SK-N-SH (cell line): ENCODE measurements at regions not wholly inside any gene's neighbourhood (a gene's known extent, or its start where the extent isn't known, plus 50 kb on each side); places are given as distances from the start of the nearest gene placed in this dataset.

Source experiments
- CTCF ChIA-PET: fragments of 300-600, 350-600 bp; formaldehyde crosslinking; extraction: SDS; loops from one replicate; lab custom pipeline; 2021; lab: Yijun Ruan, JAX
- POLR2A ChIA-PET: fragments of 350-600 bp; sonication (Branson Sonifier 250); formaldehyde crosslinking; extraction: SDS; loops from one replicate; lab custom pipeline; 2020; ENCODE audit warnings: antibody characterized with exemption, inconsistent platforms; lab: Yijun Ruan, JAX
- DNase-seq: peaks from one replicate; pipeline ENCODE4 v3.0.0; 2012
- H2AFZ ChIP-seq: fragments of 200-600 bp; sonication (generic); 2 replicates; pipeline ENCODE4 v1.8.1; 2016; ENCODE audit warnings: antibody characterized with exemption, mild to moderate bottlenecking, low read depth
- H3F3A ChIP-seq: fragments of 200-600 bp; sonication (generic); replicated peaks from 2 replicates; pipeline ENCODE3; 2016; ENCODE audit warnings: antibody characterized with exemption, mild to moderate bottlenecking; ENCODE audit not compliant: insufficient read depth
- H3K27ac ChIP-seq, 2 experiments: fragments of 200-500 bp in 1 of 2; fragments of 200-600 bp in 1 of 2; sonication (Bioruptor generic) in 1 of 2; sonication (generic), shearing (Covaris generic) in 1 of 2; 2 replicates each; pipeline versions ENCODE4 v1.5.1 to v1.6.1; 2014 to 2016; ENCODE audit warnings: low read depth in 2 of 2, inconsistent platforms in 1 of 2, low read length in 1 of 2, mild to moderate bottlenecking in 1 of 2, mixed read lengths in 1 of 2
- H3K27me3 ChIP-seq: fragments of 200-600 bp; sonication (generic), shearing (Covaris generic); 2 replicates; pipeline ENCODE4 v1.6.1; 2016; ENCODE audit warnings: mixed run types; ENCODE audit not compliant: insufficient read depth
- H3K36me3 ChIP-seq, 2 experiments: fragments of 200-500 bp in 1 of 2; fragments of 200-600 bp in 1 of 2; sonication (Bioruptor generic) in 1 of 2; sonication (generic) in 1 of 2; replicated peaks in 1 of 2; 2 replicates each; pipeline versions ENCODE3 to v1.5.1; 2014 to 2016; ENCODE audit warnings: low read length in 1 of 2, mild to moderate bottlenecking in 1 of 2; ENCODE audit not compliant: insufficient read depth in 2 of 2, control insufficient read depth in 1 of 2
- H3K4me1 ChIP-seq, 2 experiments: fragments of 200-500 bp in 1 of 2; fragments of 200-600 bp in 1 of 2; sonication (Bioruptor generic) in 1 of 2; sonication (generic), shearing (Covaris generic) in 1 of 2; 2 replicates each; pipeline versions ENCODE4 v1.5.1 to v1.6.1; 2014 to 2016; ENCODE audit warnings: low read depth in 1 of 2, low read length in 1 of 2, mixed run types in 1 of 2; ENCODE audit not compliant: insufficient read depth in 2 of 2, control insufficient read depth in 1 of 2
- H3K4me2 ChIP-seq: fragments of 200-600 bp; sonication (generic), shearing (Covaris generic); 2 replicates; pipeline ENCODE4 v1.6.1; 2017; ENCODE audit warnings: mixed run types
- H3K4me3 ChIP-seq, 2 experiments: fragments of 200-500 bp in 1 of 2; fragments of 200-600 bp in 1 of 2; sonication (Bioruptor generic) in 1 of 2; sonication (generic), shearing (Covaris generic) in 1 of 2; 2 replicates each; pipeline versions ENCODE4 v1.5.1 to v1.8.1; 2014 to 2016; ENCODE audit warnings: low read depth in 2 of 2, inconsistent platforms in 1 of 2, low read length in 1 of 2, mild to moderate bottlenecking in 1 of 2, mixed read lengths in 1 of 2, moderate library complexity in 1 of 2
- H3K79me2 ChIP-seq: fragments of 200-600 bp; sonication (generic); 2 replicates; pipeline ENCODE4 v1.8.1; 2017; ENCODE audit warnings: mild to moderate bottlenecking; ENCODE audit not compliant: insufficient read depth
- H3K9ac ChIP-seq: fragments of 200-600 bp; sonication (generic); 2 replicates; pipeline ENCODE4 v1.6.1; 2017; ENCODE audit warnings: mixed run types
- H3K9me2 ChIP-seq: fragments of 200-600 bp; sonication (generic); 2 replicates; pipeline ENCODE4 v1.6.1; 2017; ENCODE audit warnings: mixed run types
- H3K9me3 ChIP-seq: fragments of 200-600 bp; sonication (generic); 2 replicates; pipeline ENCODE4 v1.6.1; 2017; ENCODE audit warnings: mixed run types, mild to moderate bottlenecking, moderate library complexity
- H4K20me1 ChIP-seq: fragments of 200-600 bp; sonication (generic); 2 replicates; pipeline ENCODE4 v1.6.1; 2017; ENCODE audit warnings: mild to moderate bottlenecking, mixed run types; ENCODE audit not compliant: insufficient read depth
- FOSL2 ChIP-seq: IDR thresholded peaks from 2 replicates; pipeline ENCODE4 v1.4.0; 2012; ENCODE audit warnings: low read depth, mild to moderate bottlenecking, moderate library complexity, borderline replicate concordance
- FOXM1 ChIP-seq: IDR thresholded peaks from 2 replicates; pipeline ENCODE4 v1.4.0; 2012; ENCODE audit warnings: low read depth, mild to moderate bottlenecking
- MEF2A ChIP-seq: IDR thresholded peaks from 2 replicates; pipeline ENCODE4 v1.4.0; 2012; ENCODE audit warnings: low read depth, borderline replicate concordance
- MXI1 ChIP-seq: IDR thresholded peaks from 2 replicates; pipeline ENCODE4 v1.6.1; 2012; ENCODE audit warnings: mild to moderate bottlenecking, low read depth, low read length, improper control_type of control experiment
- NFIC ChIP-seq: IDR thresholded peaks from 2 replicates; pipeline ENCODE4 v1.4.0; 2012; ENCODE audit warnings: borderline replicate concordance
- RCOR1 ChIP-seq: fragments of 150-350 bp; IDR thresholded peaks from 2 replicates; pipeline ENCODE4 v1.6.1; 2017; ENCODE audit warnings: antibody characterized with exemption, low read length
- RFX5 ChIP-seq: IDR thresholded peaks from 2 replicates; pipeline ENCODE4 v1.6.1; 2012; ENCODE audit warnings: mild to moderate bottlenecking, improper control_type of control experiment, low read length
- RXRA ChIP-seq: IDR thresholded peaks from 2 replicates; pipeline ENCODE4 v1.4.0; 2012; ENCODE audit warnings: low read depth, mild to moderate bottlenecking, borderline replicate concordance
- TCF12 ChIP-seq: IDR thresholded peaks from 2 replicates; pipeline ENCODE4 v1.4.0; 2012
- TEAD4 ChIP-seq: IDR thresholded peaks from 2 replicates; pipeline ENCODE4 v1.4.0; 2012; ENCODE audit warnings: mild to moderate bottlenecking, borderline replicate concordance; ENCODE audit not compliant: insufficient read depth
- YY1 ChIP-seq: IDR thresholded peaks from 2 replicates; pipeline ENCODE4 v1.4.0; 2012; ENCODE audit warnings: low read depth, mild to moderate bottlenecking
- WGBS: methylation state at CpG from one replicate; pipeline ENCODE4 v1.1.6; 2017; ENCODE audit warnings: low lambda C conversion rate; 5-methylcytosine and 5-hydroxymethylcytosine counted together
- TF ChIP-seq, protein P1 (sequence below): IDR thresholded peaks from 2 replicates; pipeline ENCODE4 v1.6.1; 2012; ENCODE audit warnings: mild to moderate bottlenecking, low read depth, low read length, moderate library complexity
- TF ChIP-seq, protein P2 (sequence below): fragments of 150-350 bp; IDR thresholded peaks from 2 replicates; pipeline ENCODE4 v1.6.1; 2017; ENCODE audit warnings: antibody characterized with exemption, low read length, low read depth, borderline replicate concordance
- TF ChIP-seq, protein P3 (sequence below): fragments of 200-600 bp; sonication (generic); IDR thresholded peaks from 2 replicates; pipeline ENCODE4 v1.6.1; 2017; ENCODE audit warnings: antibody characterized with exemption, mild to moderate bottlenecking, moderate library complexity
- TF ChIP-seq, protein P4 (sequence below): IDR thresholded peaks from 2 replicates; pipeline ENCODE4 v1.4.0; 2012; ENCODE audit warnings: low read depth, borderline replicate concordance
- TF ChIP-seq, protein P5 (sequence below): fragments of 150-350 bp; IDR thresholded peaks from 2 replicates; pipeline ENCODE4 v1.6.1; 2016; ENCODE audit warnings: mild to moderate bottlenecking, low read depth, low read length
- TF ChIP-seq, protein P6 (sequence below): IDR thresholded peaks from 2 replicates; pipeline ENCODE4 v1.4.0; 2012; ENCODE audit warnings: low read depth, borderline replicate concordance
- TF ChIP-seq, protein P7 (sequence below): IDR thresholded peaks from 2 replicates; pipeline ENCODE4; 2012

DNA sequence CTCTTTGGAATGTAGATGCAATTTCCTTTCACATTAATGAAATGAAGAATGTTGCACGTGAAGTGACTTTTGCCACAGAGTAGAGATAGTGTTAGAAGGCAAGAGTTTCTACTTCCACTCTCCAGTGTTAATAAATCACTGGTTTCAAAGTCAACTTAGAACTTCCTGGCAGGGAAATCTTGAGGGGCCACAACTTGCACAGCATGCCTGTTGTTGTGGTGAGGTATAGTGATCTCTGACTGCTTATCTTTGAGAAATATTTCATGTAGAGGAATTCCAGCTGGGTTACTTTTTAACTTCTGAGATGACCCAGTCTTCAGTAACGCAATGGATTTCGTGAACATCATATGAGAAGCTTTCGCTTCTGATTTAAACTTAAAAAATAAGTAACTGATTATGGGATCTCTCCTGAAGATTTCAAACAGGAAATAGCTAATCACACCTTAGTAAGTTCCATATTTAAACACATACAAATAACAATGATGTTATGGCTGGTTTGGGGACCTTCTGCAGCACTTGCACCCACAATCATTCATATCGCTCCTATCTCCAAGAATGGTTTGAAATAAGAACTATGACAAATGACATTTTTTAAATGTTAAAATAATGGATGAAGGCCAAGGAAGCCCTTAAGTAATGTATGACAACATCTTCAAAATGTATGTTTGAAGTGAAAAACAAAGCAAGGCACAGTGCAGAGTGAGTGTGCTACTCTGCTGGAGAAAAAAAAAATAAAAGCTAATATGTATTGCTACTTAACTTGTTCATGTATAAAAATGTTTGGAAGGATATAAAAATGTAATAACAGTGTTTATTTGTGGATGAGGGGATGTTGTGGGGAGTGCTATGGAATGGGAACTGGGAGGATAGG is 726.5 kb upstream of the NECTIN3 start (continued):
- TF ChIP-seq, protein P1, sequence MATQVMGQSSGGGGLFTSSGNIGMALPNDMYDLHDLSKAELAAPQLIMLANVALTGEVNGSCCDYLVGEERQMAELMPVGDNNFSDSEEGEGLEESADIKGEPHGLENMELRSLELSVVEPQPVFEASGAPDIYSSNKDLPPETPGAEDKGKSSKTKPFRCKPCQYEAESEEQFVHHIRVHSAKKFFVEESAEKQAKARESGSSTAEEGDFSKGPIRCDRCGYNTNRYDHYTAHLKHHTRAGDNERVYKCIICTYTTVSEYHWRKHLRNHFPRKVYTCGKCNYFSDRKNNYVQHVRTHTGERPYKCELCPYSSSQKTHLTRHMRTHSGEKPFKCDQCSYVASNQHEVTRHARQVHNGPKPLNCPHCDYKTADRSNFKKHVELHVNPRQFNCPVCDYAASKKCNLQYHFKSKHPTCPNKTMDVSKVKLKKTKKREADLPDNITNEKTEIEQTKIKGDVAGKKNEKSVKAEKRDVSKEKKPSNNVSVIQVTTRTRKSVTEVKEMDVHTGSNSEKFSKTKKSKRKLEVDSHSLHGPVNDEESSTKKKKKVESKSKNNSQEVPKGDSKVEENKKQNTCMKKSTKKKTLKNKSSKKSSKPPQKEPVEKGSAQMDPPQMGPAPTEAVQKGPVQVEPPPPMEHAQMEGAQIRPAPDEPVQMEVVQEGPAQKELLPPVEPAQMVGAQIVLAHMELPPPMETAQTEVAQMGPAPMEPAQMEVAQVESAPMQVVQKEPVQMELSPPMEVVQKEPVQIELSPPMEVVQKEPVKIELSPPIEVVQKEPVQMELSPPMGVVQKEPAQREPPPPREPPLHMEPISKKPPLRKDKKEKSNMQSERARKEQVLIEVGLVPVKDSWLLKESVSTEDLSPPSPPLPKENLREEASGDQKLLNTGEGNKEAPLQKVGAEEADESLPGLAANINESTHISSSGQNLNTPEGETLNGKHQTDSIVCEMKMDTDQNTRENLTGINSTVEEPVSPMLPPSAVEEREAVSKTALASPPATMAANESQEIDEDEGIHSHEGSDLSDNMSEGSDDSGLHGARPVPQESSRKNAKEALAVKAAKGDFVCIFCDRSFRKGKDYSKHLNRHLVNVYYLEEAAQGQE = no peak
- no peak for TF ChIP-seq RXRA
- TF ChIP-seq YY1 = no peak
- TF ChIP-seq, all 33 proteins: peak for 0

DNA sequence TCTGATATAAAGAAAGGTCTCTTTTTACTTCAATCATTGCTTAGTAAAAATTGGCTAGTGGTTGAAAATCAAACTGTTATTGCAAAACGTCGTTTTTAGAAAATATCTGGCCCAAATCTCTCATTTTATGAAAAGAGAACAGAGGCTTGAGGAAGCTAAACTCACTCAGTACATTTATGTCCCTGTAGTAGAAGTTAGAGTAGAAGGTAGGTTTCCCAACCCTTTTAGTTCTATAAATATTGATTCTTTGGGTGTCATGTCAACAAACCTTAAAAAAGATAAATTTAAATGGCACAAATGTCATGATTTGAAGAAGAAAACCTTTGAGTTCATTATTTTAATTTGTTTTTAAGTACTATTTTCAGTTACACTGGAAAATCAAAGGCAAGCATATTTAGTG is 722.3 kb upstream of the NECTIN3 start:
- no peaks in the 10 kb centered on the region for H3K9me2 ChIP-seq
- H3K9ac ChIP-seq = no peak overlapping the region
- no peak overlapping the region for H3K4me2 ChIP-seq
- H3K79me2 ChIP-seq = no peaks in the 10 kb centered on the region
- WGBS = 70% methylated on average over 2 of the region's 2 CpGs
- no peaks in the 10 kb centered on the region for H4K20me1 ChIP-seq
- no peaks in the 10 kb centered on the region; a peak in 1 of 4 replicates for H3K4me1 ChIP-seq
- H3K36me3 ChIP-seq = no peaks in the 10 kb centered on the region
- no peak overlapping the region for H2AFZ ChIP-seq
- H3K27ac ChIP-seq = no peak overlapping the region
- H3K4me3 ChIP-seq = no peak overlapping the region
- no peaks in the 10 kb centered on the region for H3K9me3 ChIP-seq
- H3F3A ChIP-seq = peaks cover 4% of the 10 kb centered on the region
- no peak for DNase-seq
- CTCF ChIA-PET = no interaction called here
- H3K27me3 ChIP-seq = no peaks in the 10 kb centered on the region
- POLR2A ChIA-PET = no interaction called here
- no peak for TF ChIP-seq FOXM1
- TF ChIP-seq, protein P2, sequence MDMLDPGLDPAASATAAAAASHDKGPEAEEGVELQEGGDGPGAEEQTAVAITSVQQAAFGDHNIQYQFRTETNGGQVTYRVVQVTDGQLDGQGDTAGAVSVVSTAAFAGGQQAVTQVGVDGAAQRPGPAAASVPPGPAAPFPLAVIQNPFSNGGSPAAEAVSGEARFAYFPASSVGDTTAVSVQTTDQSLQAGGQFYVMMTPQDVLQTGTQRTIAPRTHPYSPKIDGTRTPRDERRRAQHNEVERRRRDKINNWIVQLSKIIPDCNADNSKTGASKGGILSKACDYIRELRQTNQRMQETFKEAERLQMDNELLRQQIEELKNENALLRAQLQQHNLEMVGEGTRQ = no peak
- no peak for TF ChIP-seq TEAD4
- TF ChIP-seq RCOR1 = no peak
- TF ChIP-seq, protein P3, sequence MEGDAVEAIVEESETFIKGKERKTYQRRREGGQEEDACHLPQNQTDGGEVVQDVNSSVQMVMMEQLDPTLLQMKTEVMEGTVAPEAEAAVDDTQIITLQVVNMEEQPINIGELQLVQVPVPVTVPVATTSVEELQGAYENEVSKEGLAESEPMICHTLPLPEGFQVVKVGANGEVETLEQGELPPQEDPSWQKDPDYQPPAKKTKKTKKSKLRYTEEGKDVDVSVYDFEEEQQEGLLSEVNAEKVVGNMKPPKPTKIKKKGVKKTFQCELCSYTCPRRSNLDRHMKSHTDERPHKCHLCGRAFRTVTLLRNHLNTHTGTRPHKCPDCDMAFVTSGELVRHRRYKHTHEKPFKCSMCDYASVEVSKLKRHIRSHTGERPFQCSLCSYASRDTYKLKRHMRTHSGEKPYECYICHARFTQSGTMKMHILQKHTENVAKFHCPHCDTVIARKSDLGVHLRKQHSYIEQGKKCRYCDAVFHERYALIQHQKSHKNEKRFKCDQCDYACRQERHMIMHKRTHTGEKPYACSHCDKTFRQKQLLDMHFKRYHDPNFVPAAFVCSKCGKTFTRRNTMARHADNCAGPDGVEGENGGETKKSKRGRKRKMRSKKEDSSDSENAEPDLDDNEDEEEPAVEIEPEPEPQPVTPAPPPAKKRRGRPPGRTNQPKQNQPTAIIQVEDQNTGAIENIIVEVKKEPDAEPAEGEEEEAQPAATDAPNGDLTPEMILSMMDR = no peak
- TF ChIP-seq, protein P4, sequence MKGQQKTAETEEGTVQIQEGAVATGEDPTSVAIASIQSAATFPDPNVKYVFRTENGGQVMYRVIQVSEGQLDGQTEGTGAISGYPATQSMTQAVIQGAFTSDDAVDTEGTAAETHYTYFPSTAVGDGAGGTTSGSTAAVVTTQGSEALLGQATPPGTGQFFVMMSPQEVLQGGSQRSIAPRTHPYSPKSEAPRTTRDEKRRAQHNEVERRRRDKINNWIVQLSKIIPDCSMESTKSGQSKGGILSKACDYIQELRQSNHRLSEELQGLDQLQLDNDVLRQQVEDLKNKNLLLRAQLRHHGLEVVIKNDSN = no peak
- no peak for TF ChIP-seq MXI1
- no peak for TF ChIP-seq FOSL2
- TF ChIP-seq YY1 = no peak
- TF ChIP-seq RFX5 = no peak
- no peak for TF ChIP-seq TCF12
- TF ChIP-seq MEF2A = no peak
- TF ChIP-seq, protein P5, sequence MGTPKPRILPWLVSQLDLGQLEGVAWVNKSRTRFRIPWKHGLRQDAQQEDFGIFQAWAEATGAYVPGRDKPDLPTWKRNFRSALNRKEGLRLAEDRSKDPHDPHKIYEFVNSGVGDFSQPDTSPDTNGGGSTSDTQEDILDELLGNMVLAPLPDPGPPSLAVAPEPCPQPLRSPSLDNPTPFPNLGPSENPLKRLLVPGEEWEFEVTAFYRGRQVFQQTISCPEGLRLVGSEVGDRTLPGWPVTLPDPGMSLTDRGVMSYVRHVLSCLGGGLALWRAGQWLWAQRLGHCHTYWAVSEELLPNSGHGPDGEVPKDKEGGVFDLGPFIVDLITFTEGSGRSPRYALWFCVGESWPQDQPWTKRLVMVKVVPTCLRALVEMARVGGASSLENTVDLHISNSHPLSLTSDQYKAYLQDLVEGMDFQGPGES = no peak
- no peak for TF ChIP-seq RXRA
- TF ChIP-seq NFIC = no peak
- TF ChIP-seq, protein P6, sequence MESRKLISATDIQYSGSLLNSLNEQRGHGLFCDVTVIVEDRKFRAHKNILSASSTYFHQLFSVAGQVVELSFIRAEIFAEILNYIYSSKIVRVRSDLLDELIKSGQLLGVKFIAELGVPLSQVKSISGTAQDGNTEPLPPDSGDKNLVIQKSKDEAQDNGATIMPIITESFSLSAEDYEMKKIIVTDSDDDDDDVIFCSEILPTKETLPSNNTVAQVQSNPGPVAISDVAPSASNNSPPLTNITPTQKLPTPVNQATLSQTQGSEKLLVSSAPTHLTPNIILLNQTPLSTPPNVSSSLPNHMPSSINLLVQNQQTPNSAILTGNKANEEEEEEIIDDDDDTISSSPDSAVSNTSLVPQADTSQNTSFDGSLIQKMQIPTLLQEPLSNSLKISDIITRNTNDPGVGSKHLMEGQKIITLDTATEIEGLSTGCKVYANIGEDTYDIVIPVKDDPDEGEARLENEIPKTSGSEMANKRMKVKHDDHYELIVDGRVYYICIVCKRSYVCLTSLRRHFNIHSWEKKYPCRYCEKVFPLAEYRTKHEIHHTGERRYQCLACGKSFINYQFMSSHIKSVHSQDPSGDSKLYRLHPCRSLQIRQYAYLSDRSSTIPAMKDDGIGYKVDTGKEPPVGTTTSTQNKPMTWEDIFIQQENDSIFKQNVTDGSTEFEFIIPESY = no peak
- TF ChIP-seq, protein P7, sequence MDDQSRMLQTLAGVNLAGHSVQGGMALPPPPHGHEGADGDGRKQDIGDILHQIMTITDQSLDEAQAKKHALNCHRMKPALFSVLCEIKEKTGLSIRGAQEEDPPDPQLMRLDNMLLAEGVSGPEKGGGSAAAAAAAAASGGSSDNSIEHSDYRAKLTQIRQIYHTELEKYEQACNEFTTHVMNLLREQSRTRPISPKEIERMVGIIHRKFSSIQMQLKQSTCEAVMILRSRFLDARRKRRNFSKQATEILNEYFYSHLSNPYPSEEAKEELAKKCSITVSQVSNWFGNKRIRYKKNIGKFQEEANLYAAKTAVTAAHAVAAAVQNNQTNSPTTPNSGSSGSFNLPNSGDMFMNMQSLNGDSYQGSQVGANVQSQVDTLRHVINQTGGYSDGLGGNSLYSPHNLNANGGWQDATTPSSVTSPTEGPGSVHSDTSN = no peak
